Ammon's horn (tissue), 1 donor: ENCODE measurements at regions not wholly inside any gene's neighbourhood (a gene's known extent, or its start where the extent isn't known, plus 50 kb on each side); places are given as distances from the start of the nearest gene placed in this dataset.
"Not testable (repeated sequence)": the region's sequence is repeated elsewhere in the genome, so short reads cannot be mapped to it uniquely, and the experiment has no call there.

Source experiments
- DNase-seq: peaks from one replicate; pipeline ENCODE4 v3.0.0-alpha.2; 2016; ENCODE audit warnings: low spot score

- no peak for DNase-seq
These were observed 66.1 kb upstream of the SMURF2 start for GRCh38 chr17:64728041-64728695.

GRCh38 chr17:64726025-64726424, 63.9 kb upstream of the SMURF2 start:
- DNase-seq, result not testable (repeated sequence)

- DNase-seq, result peak; percentile 33
These were observed 62.1 kb upstream of the SMURF2 start for GRCh38 chr17:64724246-64724645.

GRCh38 chr17:64723781-64724180, 61.7 kb upstream of the SMURF2 start:
- no peak for DNase-seq

- not testable (repeated sequence) for DNase-seq
These were observed 59.4 kb upstream of the SMURF2 start for GRCh38 chr17:64721556-64721955.

- peak; percentile 73 for DNase-seq
These were observed 58.1 kb upstream of the SMURF2 start for GRCh38 chr17:64720253-64720652.

- DNase-seq, result not testable (repeated sequence)
These were observed 57.4 kb upstream of the SMURF2 start for GRCh38 chr17:64719517-64719916.

GRCh38 chr17:64718816-64719215, 56.7 kb upstream of the SMURF2 start:
- DNase-seq, result not testable (repeated sequence)

- DNase-seq, result no peak
These were observed 56.0 kb upstream of the SMURF2 start for GRCh38 chr17:64718058-64718457.

- DNase-seq, result not testable (repeated sequence)
These were observed 54.4 kb upstream of the SMURF2 start for GRCh38 chr17:64716496-64716895.

- DNase-seq, result not testable (repeated sequence)
These were observed 51.7 kb upstream of the SMURF2 start for GRCh38 chr17:64713786-64714185.

- DNase-seq, result not testable (repeated sequence)
These were observed 50.6 kb upstream of the SMURF2 start for GRCh38 chr17:64712557-64713351.
